NCI-H2107 (cell line): ENCODE measurements at regions not wholly inside any gene's neighbourhood (a gene's known extent, or its start where the extent isn't known, plus 50 kb on each side); places are given as distances from the start of the nearest gene placed in this dataset.
"Not testable (repeated sequence)": the region's sequence is repeated elsewhere in the genome, so short reads cannot be mapped to it uniquely, and the experiment has no call there.

ENCODE experiments used
- DNase-seq: peaks from one replicate; lab custom pipeline; 2025; lab: John Stamatoyannopoulos, UW

DNA sequence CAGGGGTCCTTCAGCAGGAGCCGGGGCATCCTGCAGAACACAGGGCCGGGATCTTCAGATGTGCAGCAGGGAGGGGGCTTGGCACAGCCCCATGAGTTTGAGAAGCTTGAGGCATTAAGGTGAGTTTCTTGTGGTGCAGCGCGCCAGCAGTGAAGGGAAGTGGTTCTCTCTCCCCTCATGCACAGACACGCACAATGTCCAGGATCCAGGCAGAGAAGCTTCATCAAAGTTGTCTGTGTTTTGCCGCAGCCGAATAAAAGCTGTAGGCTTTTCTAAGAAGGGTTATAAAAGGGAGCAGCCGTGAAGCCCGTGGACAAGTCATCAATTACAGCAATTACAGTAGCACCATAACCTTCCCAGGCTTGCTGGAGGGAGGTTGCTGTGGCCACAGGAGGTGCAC is 491.0 kb upstream of the CDH4 start:
- DNase-seq, result no peak

DNA sequence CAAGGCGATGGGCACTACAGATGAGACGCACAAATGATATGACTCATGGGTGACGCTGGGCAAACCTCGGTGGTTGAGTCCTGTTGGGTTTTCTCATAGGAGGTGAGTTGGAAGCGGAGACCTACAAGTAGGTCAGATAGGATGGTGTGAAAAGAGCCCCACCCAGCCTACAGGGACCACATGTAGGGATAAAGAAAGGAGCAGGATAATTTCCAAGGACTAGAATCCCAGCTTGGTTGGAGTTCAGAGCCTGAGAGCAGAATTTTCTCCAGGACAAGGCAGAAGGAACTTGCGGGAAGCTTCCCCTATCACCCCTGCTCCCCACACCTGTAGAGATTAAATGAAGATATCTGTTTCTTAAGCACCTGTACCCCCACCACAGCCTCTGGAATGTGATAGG is 489.7 kb upstream of the CDH4 start:
- DNase-seq, result no peak

DNA sequence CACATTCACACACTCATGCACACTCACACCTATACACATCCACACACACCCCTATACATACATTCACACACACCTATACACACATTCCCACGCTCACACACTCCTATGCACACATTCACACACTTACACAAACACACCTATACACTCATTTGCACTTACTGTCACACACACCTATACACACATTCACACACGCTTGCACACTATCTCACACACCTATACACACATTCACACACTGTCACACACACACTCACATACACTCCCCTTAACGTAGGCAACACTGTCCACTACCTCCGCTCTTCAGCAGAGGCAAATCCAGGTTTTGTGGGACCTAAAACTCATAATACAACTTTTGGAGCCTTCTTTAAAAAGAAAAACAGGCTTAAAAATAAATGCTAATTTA is 487.7 kb upstream of the CDH4 start:
- no peak for DNase-seq

DNA sequence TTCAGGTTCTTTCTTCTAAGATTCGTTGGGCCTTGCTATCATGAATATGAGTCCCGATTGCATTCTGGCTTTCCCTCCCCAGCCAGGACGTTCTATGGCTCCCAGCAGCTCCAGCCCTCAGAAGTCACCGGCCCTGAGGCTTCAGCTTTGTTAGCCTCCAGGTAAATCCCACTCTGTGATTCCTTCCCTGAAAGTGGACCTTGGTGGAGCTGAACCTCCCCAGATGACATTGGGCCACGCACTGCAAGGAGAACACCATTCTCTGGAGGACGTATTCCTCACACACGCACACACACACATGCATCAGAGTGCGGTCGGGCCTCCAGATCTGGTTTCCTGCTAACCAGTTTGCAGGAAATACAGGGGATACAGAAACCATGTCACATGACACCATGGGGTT is 487.3 kb upstream of the CDH4 start:
- DNase-seq, result no peak

DNA sequence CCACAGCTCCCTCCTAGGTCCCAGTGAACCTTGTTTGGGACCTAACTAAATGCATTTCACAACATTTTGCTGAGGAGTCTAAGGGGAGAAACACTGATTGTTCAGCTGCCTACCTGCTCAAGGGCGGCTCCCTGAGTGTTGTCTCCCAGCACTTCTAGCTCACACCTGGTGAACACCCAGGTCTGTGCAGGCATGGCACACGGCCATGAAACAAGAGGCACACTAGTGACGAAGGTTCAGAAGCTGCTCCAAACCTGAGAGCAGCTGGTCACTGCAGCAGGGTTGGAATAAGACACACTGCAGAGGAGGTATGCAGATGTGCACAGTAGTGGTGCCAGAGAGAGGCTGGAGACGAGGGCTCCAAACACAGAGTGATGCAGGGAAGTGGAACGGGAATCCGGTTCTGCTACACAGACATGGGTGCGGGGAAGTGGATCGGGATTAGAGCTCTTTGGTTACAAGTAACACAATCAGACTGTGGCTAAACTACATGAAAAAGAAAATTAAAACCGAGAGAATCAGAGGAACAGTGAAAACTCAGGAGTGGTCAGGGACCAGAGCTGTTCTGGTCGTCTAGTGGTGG is 486.1 kb upstream of the CDH4 start:
- DNase-seq, result no peak

DNA sequence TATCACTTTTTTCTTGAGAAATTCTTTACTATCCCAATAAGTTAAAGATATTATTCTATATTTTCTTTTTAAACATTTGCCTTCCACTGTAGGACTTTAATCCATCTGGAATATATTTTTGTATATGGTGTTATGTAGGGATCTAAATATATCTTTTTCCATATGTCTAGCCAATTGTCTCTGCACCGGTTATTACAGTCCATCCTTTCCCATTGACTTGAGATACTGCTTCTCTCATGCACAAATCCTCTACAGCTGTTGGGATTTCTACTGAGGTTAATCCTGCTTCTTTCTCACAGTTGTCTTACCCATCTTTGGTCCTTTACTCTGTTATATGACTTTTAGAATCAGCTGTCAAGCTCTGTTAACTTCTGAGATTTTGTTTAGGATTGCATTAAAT is 483.8 kb upstream of the CDH4 start:
- DNase-seq, result no peak

DNA sequence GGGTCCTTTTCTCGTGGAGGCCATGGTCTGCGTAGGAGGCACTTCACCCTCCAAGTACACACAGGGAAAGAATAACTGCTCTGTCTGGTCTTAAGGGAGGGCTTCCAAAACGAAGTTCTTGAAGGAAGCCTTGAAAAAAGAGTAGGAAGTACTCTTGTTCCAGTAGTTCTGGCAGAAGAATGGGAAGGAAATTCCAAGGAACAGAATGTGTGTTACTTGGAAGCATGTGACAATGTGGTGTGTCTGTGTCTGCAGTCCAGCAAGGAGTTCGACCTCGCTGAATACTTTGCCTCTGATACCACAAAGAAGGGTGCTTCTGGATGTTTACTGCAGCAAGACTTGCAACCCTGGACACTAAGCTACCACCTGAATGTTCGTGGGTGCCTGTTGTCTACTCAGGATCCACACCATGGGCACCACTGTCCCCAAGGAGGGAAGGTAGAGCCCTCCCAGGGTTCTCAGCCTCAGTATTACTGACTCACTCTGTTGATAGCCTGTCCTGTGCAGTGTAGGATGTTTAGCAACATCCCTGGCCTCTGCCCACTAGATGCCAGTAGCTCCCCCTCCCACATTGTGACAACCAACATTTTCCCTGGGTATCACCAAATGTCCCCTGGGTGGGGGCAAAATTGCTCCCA is 471.6 kb upstream of the CDH4 start:
- no peak for DNase-seq

DNA sequence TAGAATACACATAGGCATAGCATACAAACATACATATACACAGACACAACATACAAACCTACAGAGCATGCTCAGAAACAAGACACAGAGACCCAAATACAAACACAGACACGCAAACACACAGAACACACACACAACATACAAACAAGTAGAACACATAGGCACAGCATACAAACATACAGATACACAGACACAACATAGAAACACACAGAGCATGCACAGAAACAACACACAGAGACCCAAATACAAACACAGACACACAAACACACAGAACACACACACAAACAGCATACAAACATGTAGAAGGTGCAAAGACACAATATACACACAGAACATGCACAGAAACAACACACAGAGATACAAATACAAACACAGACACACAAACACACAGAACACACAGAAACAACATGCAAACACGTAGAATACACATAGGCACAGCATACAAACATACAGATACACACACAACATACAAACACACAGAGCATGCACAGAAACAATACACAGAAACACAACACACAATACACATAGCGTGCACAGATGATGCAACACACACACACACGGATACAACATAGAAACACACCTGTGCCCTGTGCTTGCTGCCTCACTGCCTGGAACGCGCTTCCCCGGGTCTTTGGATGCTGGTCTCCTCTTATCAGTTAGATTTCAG is 469.0 kb upstream of the CDH4 start:
- DNase-seq, result no peak

DNA sequence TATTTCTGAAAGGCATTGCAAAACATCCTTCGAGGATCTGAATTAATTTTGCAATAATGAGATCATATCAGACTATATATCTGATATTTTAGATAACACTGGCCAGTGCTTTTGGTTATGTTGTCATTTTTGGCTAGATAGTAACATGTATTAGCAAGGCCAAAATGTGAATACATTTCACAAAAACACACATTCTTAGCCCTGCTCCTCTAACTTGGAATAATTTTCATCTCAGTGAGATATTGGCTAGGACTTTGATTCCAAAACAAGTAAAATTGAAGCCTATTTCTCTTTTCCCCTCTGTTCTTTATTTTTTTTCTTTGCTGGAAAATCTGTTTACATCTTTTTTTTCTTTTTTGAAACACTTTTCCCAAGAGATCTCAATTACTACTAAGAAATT is 466.8 kb upstream of the CDH4 start:
- DNase-seq, result no peak

DNA sequence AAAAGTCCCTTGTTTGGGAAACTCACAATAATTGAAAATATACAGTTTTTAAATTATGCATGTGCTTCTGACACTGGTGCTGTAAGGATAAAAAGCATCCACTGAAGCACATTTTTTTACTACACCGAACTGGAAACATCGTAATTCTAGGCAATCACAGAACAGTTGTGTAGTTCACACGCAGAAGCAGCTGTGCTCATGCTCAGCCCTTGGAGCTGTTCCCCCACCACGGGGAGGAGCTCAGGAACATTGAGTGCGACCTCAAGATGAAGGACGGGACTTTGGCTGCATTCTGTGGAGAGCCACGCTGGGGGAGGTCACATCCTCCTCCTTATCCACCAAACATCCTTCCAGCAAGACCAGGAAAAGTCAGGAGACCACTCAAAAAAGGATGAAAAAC is 466.3 kb upstream of the CDH4 start:
- DNase-seq, result no peak

DNA sequence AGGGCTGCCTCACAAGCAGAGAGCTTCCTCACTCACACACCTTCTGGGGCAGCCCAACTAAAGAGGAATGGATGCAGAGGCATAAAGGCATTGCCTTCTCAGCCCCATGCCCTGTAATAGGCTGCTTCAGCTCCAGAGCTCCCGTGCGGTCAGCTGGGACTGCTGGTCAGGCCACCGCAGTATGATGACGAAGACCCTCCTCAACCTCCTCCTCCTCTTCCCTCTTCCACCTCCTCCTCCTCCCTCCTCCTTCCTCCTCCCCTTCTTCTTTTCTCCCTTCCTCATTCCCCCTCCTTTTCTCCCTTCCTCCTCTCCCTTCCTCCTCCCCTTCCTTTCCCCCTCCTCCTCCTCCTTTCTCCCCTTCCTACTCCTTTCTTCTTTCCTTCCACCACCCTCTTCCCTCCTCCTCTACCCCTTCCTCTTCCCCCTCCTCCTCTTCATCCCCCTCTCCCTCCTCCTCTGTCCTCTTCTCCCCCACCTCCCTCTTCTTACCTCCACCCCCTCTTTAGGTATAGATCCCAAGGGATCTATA is 465.3 kb upstream of the CDH4 start:
- no peak for DNase-seq

DNA sequence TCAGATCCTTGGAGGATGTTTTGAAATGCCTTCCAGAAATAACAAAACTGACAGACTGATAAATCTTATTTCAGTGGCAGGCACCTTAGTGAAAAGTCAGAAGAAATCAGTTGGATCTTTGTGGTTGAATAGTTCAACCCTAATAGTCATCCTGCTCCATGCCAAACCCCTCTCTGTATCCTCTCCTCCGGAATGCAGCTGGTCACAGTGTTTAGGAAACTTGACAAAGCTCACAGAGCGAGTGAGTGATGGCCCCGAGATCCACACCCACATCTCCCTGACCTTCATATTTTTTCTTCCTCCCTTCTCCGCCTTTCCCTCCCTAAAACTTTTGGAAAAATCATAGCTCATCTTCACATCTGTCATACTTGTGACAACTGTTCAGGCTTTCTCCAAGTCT is 464.8 kb upstream of the CDH4 start:
- no peak for DNase-seq

DNA sequence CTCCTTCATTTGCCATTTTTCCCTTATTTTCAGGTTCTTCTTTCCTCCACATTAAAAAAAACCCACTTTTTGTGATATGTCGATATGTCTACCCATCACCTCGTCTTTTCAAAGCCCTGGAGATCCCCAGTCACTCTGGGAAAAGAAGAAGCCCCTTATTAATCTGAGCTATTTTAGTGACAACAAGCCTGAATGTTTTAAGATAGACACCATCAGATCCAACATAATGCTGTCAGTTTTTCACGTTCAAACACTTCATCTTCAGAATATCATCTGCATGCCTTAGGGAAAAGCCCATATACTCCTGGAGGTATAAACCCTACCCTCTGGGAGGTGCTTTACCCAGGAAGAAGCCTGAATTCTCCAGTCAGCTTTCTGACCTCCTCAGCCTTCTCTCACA is 464.0 kb upstream of the CDH4 start:
- no peak for DNase-seq

DNA sequence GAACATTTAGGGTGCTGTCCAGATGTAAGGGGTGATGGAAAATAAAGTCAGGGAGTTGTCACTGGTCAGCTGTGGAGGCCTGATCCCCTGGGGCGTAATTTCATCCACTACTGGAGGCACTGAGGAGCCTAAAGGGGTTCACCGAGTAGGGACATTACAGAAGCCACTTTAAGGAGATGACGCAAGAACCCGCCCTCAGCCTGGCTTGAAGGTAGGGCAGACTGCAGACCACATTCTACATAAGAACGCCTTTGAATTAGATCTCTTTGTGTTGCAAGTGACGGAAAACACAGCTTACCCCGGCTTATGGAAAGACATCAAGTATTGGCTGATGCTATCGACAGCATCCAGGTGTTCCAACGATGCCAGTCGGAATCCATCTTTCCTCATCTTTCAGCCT is 462.7 kb upstream of the CDH4 start:
- no peak for DNase-seq

DNA sequence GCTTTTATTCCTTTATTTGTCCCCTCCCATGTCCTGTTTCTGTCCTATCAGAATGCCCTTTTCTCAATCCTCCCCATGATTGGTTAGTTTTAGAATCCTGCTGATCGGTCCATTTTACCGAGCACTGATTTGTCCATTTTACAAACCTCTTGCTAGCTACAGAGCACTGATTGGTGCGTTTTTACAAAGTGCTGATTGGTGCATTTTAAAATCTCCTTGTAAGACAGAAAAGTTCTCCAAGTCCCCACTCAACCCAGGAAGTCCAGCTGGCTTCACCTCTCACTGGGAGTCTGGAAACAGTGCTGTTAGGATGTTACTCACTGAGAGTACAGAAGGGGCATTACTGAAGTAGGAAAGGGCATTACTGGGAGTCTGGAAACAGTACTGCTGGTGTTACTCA is 461.7 kb upstream of the CDH4 start:
- not testable (repeated sequence) for DNase-seq

DNA sequence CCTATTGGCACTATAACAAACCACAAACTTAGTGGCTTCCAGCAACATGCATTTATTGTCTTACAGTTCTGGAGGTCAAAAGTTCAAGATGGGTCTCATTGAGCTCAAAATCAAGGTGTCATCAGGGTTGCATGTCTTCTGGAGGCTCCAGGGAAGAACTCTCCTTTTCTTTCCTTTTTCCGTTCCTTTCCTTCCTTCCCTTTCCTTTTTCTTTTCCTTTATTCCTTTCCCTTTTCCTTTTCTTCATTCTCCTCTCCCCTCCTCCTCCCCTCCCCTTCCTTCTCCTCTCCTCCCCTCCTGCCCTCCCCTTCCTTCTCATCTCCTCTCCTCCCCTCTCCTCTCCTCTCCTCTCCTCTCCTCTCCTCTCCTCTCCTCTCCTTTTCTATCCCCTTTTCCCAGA is 460.2 kb upstream of the CDH4 start:
- no peak for DNase-seq

DNA sequence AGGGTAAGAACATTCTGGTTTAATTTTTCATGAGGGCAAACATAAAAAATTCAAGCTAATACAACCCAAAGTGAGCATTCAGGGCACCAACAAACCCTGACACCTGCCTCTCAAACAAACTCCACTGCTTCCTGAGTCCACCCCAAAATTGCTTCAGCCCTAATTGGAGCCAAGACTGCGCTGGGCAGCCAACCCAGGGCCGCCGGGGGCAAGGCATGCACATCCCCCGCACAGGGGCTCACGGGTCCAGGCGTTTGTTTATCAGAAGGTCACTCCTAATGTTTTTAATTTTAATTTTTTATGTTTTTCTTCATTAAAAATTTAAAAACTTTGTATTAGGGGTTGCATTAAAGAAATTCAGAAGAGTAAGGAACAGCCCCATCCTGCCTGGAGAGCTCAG is 459.1 kb upstream of the CDH4 start:
- no peak for DNase-seq

DNA sequence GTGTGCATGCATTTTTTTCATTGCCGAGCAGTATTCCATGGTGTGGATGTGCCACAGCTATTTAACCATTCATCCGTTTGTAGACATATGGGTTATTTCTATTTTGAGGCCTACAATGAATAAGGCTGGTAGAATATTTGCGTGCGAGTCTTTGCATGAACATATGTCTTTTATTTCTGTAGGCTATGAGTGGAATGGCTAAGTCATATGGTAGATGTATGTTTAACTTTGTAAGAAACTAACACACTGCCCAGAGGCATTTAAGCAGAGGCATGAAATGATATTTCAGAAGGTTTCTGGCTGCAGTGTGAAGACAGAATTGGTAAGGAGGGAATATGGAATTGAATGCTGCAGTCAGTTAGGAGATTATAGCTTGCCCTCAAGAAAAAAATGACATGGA is 457.4 kb upstream of the CDH4 start:
- no peak for DNase-seq

DNA sequence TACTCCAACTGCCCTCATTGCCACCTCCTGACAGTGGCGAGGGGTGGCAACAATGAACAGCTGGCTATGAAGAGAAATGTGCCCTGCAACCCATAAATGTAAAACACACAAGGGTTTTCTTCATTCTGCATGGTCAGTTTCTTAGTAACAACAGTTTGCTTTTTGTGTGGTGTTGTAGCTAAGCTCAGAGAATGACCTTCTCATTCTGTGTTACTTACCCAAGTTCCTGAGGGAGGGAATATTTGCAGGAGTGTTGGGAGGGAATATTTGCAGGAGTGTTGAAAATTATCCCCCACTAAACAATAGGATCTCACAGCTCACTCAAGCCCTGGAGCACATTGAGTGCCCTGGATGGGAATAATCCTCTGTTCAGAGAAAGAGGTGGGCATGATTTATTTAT is 456.4 kb upstream of the CDH4 start:
- no peak for DNase-seq

DNA sequence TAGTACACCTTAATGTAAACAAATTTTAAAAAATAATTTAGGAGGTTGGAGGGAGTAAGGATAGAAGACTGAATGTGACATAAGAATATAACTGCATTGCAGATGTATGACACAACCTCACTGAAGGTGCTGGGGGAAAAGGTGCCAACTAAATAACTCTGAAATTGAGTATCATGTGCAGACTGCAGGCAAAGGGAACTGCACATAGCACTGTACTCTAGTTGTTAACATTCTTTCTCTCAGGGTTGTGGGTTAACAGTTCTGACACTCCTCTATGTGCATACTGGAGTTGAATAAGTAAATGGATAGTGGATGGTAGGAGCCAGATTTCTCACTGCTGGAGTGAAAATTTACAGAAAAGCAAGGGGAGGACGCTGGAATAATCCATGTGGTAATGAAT is 451.9 kb upstream of the CDH4 start:
- no peak for DNase-seq

DNA sequence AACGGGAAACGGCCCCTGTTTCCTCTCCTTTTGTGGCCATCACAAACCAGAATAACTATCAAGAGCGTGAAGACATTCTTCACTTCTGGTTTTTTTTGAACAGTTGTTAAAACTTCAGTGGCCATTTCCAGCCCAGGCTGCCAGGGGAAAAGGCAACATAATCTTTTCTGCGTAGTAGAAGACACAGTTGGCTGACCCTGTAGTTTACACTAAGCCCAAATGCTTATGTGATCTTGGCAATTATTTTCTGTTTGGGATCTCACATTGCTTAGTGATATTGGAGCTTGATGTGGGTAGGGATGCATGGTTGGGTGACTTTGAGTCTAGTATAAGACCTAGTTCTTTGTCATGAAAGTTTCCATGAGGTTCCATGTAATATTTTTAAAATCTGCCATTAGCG is 449.4 kb upstream of the CDH4 start:
- no peak for DNase-seq

DNA sequence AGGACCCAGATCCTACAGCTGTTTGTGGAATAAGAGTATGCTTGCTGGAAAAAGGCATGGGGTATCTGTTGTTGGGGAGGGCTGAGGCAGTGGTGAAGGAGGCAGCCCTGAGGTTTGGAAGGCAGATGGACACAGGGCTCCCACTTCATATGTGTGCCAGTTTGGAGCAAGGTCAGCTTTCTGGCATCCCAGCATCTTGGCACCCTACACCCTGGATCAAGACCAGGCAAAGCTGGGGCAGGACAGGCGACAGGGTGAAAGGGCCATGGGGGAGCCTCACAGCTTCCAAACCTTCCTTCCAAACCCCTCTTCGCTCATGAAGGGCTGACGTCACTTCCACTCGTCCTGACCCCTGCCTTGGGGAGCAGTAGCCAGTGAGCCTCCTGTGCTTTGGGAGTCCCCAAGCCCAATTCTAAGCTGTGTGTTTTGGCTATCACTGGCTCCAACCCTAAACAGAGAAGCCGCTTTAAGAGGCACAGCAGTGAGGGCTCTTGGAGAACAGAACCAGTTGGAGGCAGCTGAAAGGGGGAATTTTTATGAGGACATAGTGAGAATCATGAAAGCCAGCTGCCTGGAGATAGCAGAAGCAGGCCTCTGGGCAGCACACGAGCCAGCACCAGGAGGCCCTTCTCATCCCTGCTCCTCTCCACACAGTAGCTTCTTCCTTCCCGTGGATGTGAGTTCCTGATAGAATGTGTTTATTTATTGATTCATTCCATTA is 448.6 kb upstream of the CDH4 start:
- DNase-seq, result no peak
